WTC11 (cell line): ENCODE measurements at regions not wholly inside any gene's neighbourhood (a gene's known extent, or its start where the extent isn't known, plus 50 kb on each side); places are given as distances from the start of the nearest gene placed in this dataset.

Source experiments
- ATAC-seq: fragments of 200-7000 bp; cut with Tn5 transposase; 2 replicates; pipeline ENCODE4 v1.10.0; 2021; ENCODE audit warnings: mild to moderate bottlenecking, moderate library complexity
- CTCF ChIA-PET: fragments of 300-600 bp; sonication (Branson Sonifier 250); formaldehyde crosslinking; loops from one replicate; lab custom pipeline; 2021; ENCODE audit warnings: antibody characterized with exemption; lab: Charles Lee
- POLR2A ChIA-PET: fragments of 350-600 bp; sonication (Branson Sonifier 250); formaldehyde crosslinking; loops from one replicate; lab custom pipeline; 2021; ENCODE audit warnings: antibody characterized with exemption; lab: Charles Lee
- DNase-seq: peaks from one replicate; pipeline ENCODE4 v3.0.0; 2021; ENCODE audit warnings: low spot score
- H3K27ac Mint-ChIP-seq: 2 replicates; pipeline ENCODE4 v1.8.0; 2021; ENCODE audit warnings: mixed read lengths
- H3K27me3 Mint-ChIP-seq: 2 replicates; pipeline ENCODE4 v1.8.0; 2021; ENCODE audit warnings: low read depth, mild to moderate bottlenecking, moderate library complexity, mixed read lengths
- H3K36me3 Mint-ChIP-seq: 2 replicates; pipeline ENCODE4 v1.8.0; 2021; ENCODE audit warnings: mixed read lengths
- H3K4me1 Mint-ChIP-seq: 2 replicates; pipeline ENCODE4 v1.8.0; 2022; ENCODE audit warnings: mixed read lengths
- H3K4me3 Mint-ChIP-seq: 2 replicates; pipeline ENCODE4 v1.8.0; 2021; ENCODE audit warnings: mild to moderate bottlenecking, moderate library complexity, mixed read lengths
- H3K9me3 Mint-ChIP-seq: 2 replicates; pipeline ENCODE4 v1.8.0; 2021; ENCODE audit warnings: mixed read lengths
- ELF4 ChIP-seq: sonication (generic); formaldehyde crosslinking; IDR thresholded peaks from 2 replicates; pipeline ENCODE4 v1.8.1; 2022; ENCODE audit warnings: low read depth, mild to moderate bottlenecking, moderate library complexity, missing genetic modification reagents
- ESRRA ChIP-seq: sonication (generic); formaldehyde crosslinking; IDR thresholded peaks from 2 replicates; pipeline ENCODE4 v1.8.1; 2022; ENCODE audit warnings: mild to moderate bottlenecking, missing genetic modification reagents, borderline replicate concordance
- FOXJ3 ChIP-seq: sonication (generic); formaldehyde crosslinking; IDR thresholded peaks from 2 replicates; pipeline ENCODE4 v1.9.0; 2021; ENCODE audit warnings: missing genetic modification reagents, mild to moderate bottlenecking, borderline replicate concordance
- GRHL2 ChIP-seq: fragments of 250-450 bp; sonication (Bioruptor Pico); IDR thresholded peaks from 2 replicates; pipeline ENCODE4 v1.8.0; 2022; ENCODE audit warnings: mild to moderate bottlenecking, moderate library complexity; ENCODE audit not compliant: insufficient replicate concordance, severe bottlenecking
- GTF2I ChIP-seq: fragments of 250-450 bp; sonication (Bioruptor Pico); conservative IDR thresholded peaks from 2 replicates; pipeline ENCODE4 v1.4.0; 2021; ENCODE audit warnings: mild to moderate bottlenecking
- JAZF1 ChIP-seq: fragments of 250-450 bp; sonication (Bioruptor Pico); IDR thresholded peaks from 2 replicates; pipeline ENCODE4 v1.9.0; 2021; ENCODE audit warnings: moderate library complexity, mild to moderate bottlenecking, inconsistent platforms
- SOX15 ChIP-seq: fragments of 250-450 bp; sonication (Bioruptor Pico); IDR thresholded peaks from 2 replicates; pipeline ENCODE4 v1.9.0; 2021; ENCODE audit warnings: mild to moderate bottlenecking
- SP1 ChIP-seq: sonication (generic); formaldehyde crosslinking; conservative IDR thresholded peaks from 2 replicates; pipeline ENCODE4 v1.8.1; 2022; ENCODE audit warnings: missing genetic modification reagents
- TCF7 ChIP-seq: sonication (generic); formaldehyde crosslinking; IDR thresholded peaks from 2 replicates; pipeline ENCODE4 v1.8.0; 2022; ENCODE audit warnings: mild to moderate bottlenecking, low read depth, missing genetic modification reagents, moderate library complexity
- TEAD1 ChIP-seq: sonication (generic); formaldehyde crosslinking; IDR thresholded peaks from 2 replicates; pipeline ENCODE4 v1.8.0; 2022; ENCODE audit warnings: mild to moderate bottlenecking, missing genetic modification reagents
- ZNF263 ChIP-seq: sonication (generic); formaldehyde crosslinking; IDR thresholded peaks from 2 replicates; pipeline ENCODE4 v1.8.1; 2022; ENCODE audit warnings: low read depth, mild to moderate bottlenecking, moderate library complexity, missing genetic modification reagents
- TF ChIP-seq, protein P1 (sequence below): sonication (generic); formaldehyde crosslinking; IDR thresholded peaks from 2 replicates; pipeline ENCODE4 v1.8.1; 2022; ENCODE audit warnings: low read depth, missing genetic modification reagents, borderline replicate concordance
- TF ChIP-seq, protein P2 (sequence below): sonication (generic); formaldehyde crosslinking; IDR thresholded peaks from 2 replicates; pipeline ENCODE4 v1.8.0; 2023; ENCODE audit warnings: missing genetic modification reagents, mild to moderate bottlenecking, borderline replicate concordance
- TF ChIP-seq, protein P3 (sequence below): fragments of 250-450 bp; sonication (Bioruptor Pico); IDR thresholded peaks from 2 replicates; pipeline ENCODE4 v2.1.2; 2022; ENCODE audit warnings: mild to moderate bottlenecking, moderate library complexity
- TF ChIP-seq, protein P4 (sequence below): sonication (generic); formaldehyde crosslinking; IDR thresholded peaks from 2 replicates; pipeline ENCODE4 v1.8.0; 2023; ENCODE audit warnings: mild to moderate bottlenecking, missing genetic modification reagents
- TF ChIP-seq, protein P5 (sequence below): sonication (generic); formaldehyde crosslinking; IDR thresholded peaks from 2 replicates; pipeline ENCODE4 v1.8.1; 2022; ENCODE audit warnings: missing genetic modification reagents, borderline replicate concordance

DNA sequence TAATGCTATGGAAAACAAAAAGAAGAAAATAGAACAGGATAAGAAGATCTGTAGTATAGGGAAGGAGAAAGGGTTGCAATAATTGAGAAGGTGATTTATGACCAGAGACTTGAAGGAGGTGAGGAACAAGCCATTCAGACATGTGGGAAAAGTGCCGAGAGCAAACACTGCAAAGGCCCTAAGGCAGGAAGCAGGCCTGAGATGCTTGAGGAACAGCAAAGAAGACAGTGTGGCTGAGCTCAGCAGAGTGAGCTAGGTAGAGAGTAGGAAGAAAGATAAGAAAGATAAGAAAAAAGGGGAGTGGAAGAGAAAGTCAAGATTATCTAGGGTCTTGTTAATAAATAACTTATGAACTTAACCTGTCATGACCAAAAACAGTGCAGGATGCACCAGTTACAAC is 671.8 kb downstream of the RPS29 start:
- peaks cover 11% of the 10 kb centered on the region for H3K36me3 Mint-ChIP-seq
- POLR2A ChIA-PET, result no interaction called here
- peaks cover 65% of the 10 kb centered on the region for H3K9me3 Mint-ChIP-seq

DNA sequence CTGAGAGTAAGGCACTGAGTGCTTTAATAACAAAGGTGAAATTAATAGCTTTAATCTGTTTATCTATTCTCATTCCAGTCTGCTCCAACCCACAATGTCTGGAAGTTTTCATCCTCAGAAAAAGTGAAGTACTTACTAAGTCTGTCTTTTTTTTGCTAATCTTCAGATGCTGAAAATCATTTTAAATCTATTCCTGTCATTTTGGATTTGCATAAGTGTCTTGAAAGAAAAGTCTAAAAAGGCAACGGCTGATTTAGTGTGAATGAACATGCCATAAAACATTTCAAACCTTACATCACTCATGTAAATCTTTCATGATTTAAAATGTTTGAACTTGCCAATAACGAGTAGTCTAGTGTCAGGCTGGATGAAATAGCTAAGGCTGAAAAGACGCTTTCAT is 685.6 kb downstream of the RPS29 start:
- POLR2A ChIA-PET, result no interaction called here
- peaks cover 14% of the 10 kb centered on the region for H3K36me3 Mint-ChIP-seq
- peaks cover 5% of the 10 kb centered on the region; the same call in 1 of the 2 replicates for H3K27me3 Mint-ChIP-seq
- ATAC-seq, result no peak
- H3K27ac Mint-ChIP-seq, result no peak overlapping the region
- no peaks in the 10 kb centered on the region; the same call in 1 of the 2 replicates for H3K4me1 Mint-ChIP-seq
- no peak overlapping the region for H3K4me3 Mint-ChIP-seq
- TF ChIP-seq, protein P1, sequence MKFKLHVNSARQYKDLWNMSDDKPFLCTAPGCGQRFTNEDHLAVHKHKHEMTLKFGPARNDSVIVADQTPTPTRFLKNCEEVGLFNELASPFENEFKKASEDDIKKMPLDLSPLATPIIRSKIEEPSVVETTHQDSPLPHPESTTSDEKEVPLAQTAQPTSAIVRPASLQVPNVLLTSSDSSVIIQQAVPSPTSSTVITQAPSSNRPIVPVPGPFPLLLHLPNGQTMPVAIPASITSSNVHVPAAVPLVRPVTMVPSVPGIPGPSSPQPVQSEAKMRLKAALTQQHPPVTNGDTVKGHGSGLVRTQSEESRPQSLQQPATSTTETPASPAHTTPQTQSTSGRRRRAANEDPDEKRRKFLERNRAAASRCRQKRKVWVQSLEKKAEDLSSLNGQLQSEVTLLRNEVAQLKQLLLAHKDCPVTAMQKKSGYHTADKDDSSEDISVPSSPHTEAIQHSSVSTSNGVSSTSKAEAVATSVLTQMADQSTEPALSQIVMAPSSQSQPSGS, result no peak
- TF ChIP-seq JAZF1 (CRISPR knock-in tag), result no peak
- TF ChIP-seq, protein P2, sequence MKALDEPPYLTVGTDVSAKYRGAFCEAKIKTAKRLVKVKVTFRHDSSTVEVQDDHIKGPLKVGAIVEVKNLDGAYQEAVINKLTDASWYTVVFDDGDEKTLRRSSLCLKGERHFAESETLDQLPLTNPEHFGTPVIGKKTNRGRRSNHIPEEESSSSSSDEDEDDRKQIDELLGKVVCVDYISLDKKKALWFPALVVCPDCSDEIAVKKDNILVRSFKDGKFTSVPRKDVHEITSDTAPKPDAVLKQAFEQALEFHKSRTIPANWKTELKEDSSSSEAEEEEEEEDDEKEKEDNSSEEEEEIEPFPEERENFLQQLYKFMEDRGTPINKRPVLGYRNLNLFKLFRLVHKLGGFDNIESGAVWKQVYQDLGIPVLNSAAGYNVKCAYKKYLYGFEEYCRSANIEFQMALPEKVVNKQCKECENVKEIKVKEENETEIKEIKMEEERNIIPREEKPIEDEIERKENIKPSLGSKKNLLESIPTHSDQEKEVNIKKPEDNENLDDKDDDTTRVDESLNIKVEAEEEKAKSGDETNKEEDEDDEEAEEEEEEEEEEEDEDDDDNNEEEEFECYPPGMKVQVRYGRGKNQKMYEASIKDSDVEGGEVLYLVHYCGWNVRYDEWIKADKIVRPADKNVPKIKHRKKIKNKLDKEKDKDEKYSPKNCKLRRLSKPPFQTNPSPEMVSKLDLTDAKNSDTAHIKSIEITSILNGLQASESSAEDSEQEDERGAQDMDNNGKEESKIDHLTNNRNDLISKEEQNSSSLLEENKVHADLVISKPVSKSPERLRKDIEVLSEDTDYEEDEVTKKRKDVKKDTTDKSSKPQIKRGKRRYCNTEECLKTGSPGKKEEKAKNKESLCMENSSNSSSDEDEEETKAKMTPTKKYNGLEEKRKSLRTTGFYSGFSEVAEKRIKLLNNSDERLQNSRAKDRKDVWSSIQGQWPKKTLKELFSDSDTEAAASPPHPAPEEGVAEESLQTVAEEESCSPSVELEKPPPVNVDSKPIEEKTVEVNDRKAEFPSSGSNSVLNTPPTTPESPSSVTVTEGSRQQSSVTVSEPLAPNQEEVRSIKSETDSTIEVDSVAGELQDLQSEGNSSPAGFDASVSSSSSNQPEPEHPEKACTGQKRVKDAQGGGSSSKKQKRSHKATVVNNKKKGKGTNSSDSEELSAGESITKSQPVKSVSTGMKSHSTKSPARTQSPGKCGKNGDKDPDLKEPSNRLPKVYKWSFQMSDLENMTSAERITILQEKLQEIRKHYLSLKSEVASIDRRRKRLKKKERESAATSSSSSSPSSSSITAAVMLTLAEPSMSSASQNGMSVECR (CRISPR knock-in tag), result no peak
- no peak for TF ChIP-seq ESRRA
- TF ChIP-seq, protein P3, sequence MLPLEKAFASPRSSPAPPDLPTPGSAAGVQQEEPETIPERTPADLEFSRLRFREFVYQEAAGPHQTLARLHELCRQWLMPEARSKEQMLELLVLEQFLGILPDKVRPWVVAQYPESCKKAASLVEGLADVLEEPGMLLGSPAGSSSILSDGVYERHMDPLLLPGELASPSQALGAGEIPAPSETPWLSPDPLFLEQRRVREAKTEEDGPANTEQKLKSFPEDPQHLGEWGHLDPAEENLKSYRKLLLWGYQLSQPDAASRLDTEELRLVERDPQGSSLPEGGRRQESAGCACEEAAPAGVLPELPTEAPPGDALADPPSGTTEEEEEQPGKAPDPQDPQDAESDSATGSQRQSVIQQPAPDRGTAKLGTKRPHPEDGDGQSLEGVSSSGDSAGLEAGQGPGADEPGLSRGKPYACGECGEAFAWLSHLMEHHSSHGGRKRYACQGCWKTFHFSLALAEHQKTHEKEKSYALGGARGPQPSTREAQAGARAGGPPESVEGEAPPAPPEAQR (CRISPR knock-in tag), result no peak
- TF ChIP-seq TCF7, result no peak
- TF ChIP-seq, protein P4, sequence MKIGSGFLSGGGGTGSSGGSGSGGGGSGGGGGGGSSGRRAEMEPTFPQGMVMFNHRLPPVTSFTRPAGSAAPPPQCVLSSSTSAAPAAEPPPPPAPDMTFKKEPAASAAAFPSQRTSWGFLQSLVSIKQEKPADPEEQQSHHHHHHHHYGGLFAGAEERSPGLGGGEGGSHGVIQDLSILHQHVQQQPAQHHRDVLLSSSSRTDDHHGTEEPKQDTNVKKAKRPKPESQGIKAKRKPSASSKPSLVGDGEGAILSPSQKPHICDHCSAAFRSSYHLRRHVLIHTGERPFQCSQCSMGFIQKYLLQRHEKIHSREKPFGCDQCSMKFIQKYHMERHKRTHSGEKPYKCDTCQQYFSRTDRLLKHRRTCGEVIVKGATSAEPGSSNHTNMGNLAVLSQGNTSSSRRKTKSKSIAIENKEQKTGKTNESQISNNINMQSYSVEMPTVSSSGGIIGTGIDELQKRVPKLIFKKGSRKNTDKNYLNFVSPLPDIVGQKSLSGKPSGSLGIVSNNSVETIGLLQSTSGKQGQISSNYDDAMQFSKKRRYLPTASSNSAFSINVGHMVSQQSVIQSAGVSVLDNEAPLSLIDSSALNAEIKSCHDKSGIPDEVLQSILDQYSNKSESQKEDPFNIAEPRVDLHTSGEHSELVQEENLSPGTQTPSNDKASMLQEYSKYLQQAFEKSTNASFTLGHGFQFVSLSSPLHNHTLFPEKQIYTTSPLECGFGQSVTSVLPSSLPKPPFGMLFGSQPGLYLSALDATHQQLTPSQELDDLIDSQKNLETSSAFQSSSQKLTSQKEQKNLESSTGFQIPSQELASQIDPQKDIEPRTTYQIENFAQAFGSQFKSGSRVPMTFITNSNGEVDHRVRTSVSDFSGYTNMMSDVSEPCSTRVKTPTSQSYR (CRISPR knock-in tag), result no peak
- no peak for TF ChIP-seq ELF4
- no peak for TF ChIP-seq FOXJ3 (CRISPR knock-in tag)
- TF ChIP-seq, protein P5, sequence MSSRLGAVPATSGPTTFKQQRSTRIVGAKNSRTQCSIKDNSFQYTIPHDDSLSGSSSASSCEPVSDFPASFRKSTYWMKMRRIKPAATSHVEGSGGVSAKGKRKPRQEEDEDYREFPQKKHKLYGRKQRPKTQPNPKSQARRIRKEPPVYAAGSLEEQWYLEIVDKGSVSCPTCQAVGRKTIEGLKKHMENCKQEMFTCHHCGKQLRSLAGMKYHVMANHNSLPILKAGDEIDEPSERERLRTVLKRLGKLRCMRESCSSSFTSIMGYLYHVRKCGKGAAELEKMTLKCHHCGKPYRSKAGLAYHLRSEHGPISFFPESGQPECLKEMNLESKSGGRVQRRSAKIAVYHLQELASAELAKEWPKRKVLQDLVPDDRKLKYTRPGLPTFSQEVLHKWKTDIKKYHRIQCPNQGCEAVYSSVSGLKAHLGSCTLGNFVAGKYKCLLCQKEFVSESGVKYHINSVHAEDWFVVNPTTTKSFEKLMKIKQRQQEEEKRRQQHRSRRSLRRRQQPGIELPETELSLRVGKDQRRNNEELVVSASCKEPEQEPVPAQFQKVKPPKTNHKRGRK (CRISPR knock-in tag), result no peak
- H3K9me3 Mint-ChIP-seq, result peaks cover 26% of the 10 kb centered on the region
- CTCF ChIA-PET, result no interaction called here
- no peak for DNase-seq

More for the DNA sequence above, 671.8 kb downstream of the RPS29 start:
- TF ChIP-seq GTF2I (CRISPR knock-in tag), result no peak
- no peak for TF ChIP-seq ZNF263
- TF ChIP-seq GRHL2 (CRISPR knock-in tag), result no peak
- TF ChIP-seq TEAD1 (CRISPR knock-in tag), result no peak
- no peak for TF ChIP-seq SOX15 (CRISPR knock-in tag)
- no peak for TF ChIP-seq SP1
- TF ChIP-seq, all 79 proteins: peak for 0
- Mint-ChIP-seq H3K27ac (no peak overlapping the region), H3K27me3 (no peaks in the 10 kb centered on the region), H3K4me3 (no peak overlapping the region), H3K4me1 (peaks cover 6% of the 10 kb centered on the region)
- CTCF ChIA-PET, result no interaction called here
- ATAC-seq, result no peak
- no peak for DNase-seq
